ENCODE measurements at regions not wholly inside any gene's neighbourhood (a gene's known extent, or its start where the extent isn't known, plus 50 kb on each side); places are given as distances from the start of the nearest gene placed in this dataset.

GRCh38 chr3:59381282-59381681 lies 331.5 kb upstream of the CFAP20DC start:
- peak; percentile 22 for DNase-seq (ENCODE audit: low spot score)
- TF ChIP-seq, protein P1, sequence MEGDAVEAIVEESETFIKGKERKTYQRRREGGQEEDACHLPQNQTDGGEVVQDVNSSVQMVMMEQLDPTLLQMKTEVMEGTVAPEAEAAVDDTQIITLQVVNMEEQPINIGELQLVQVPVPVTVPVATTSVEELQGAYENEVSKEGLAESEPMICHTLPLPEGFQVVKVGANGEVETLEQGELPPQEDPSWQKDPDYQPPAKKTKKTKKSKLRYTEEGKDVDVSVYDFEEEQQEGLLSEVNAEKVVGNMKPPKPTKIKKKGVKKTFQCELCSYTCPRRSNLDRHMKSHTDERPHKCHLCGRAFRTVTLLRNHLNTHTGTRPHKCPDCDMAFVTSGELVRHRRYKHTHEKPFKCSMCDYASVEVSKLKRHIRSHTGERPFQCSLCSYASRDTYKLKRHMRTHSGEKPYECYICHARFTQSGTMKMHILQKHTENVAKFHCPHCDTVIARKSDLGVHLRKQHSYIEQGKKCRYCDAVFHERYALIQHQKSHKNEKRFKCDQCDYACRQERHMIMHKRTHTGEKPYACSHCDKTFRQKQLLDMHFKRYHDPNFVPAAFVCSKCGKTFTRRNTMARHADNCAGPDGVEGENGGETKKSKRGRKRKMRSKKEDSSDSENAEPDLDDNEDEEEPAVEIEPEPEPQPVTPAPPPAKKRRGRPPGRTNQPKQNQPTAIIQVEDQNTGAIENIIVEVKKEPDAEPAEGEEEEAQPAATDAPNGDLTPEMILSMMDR (IDR thresholded peaks at IDR 0.05; ENCODE audit: extremely low read depth, missing control alignments) = no peak

GRCh38 chr3:59380146-59380545 lies 330.3 kb upstream of the CFAP20DC start:
- TF ChIP-seq, protein P1 (IDR thresholded peaks at IDR 0.05; ENCODE audit: extremely low read depth, missing control alignments) = no peak
- DNase-seq (ENCODE audit: low spot score) = no peak

DNA sequence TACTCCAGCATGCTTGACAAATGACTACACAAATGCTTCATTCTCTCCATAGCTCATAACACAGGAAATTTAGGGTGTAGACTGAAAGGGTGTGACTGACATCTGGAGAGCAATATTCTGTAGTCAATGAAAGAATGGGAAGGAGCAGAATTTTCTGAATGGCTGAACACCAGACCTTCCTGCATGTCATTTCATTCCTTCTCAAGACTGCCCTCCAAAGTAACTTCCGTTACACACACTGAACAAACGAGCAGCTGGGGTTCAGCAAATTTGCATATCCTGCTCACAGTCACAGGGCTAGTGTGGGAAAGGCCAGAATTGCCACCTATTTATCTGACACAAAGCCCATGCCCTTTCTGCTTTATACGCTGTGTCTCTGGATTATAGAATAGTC lies 325.0 kb upstream of the CFAP20DC start:
- DNase-seq (ENCODE audit: low spot score) = peak; percentile 70
- TF ChIP-seq, protein P1 (IDR thresholded peaks at IDR 0.05; ENCODE audit: extremely low read depth, missing control alignments) = no peak

- DNase-seq (ENCODE audit: low spot score) = no peak
- TF ChIP-seq, protein P1 (IDR thresholded peaks at IDR 0.05; ENCODE audit: extremely low read depth, missing control alignments) = no peak
Observed at GRCh38 chr3:59374091-59374817, 324.4 kb upstream of the CFAP20DC start.

GRCh38 chr3:59372346-59372745 lies 322.5 kb upstream of the CFAP20DC start:
- TF ChIP-seq, protein P1 (IDR thresholded peaks at IDR 0.05; ENCODE audit: extremely low read depth, missing control alignments) = no peak
- no peak for DNase-seq (ENCODE audit: low spot score)

DNA sequence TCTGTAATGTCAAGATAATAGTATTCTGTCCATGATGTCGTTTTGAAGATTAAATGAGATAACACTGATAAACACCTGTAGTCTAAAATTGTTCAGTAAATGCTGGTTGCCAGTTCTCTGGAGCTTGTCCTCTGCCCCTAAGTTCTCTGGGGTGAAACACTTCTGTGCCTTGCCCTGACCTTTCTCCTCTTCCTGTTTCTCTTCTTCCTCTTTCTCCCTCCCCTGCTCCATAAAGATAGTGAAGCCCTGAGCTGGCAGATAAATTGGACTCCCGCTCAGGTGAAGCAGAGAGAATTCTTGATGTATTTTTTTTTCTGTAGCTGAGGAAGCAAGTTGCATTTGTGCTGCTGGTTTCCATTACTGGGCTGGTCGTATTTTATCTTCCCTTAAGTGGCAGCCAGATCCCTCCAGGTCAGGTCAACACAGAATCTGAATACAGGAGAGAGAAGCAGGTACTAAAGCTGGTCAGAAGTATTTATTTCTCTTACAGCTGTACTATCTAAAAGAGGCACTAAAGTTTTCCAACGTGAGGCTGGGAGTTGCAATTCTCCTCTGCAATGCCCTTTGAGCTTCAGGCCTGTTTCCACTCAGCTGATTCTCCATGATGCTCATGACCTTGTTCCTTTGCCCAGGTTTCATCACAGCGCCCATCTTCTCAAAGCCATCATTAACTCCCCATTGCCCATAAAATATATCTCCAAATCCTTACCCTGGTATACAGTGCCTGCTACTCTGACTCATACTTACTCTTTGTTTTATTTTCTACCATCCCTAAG lies 319.3 kb upstream of the CFAP20DC start:
- no peak for DNase-seq (ENCODE audit: low spot score)
- TF ChIP-seq, protein P1 (IDR thresholded peaks at IDR 0.05; ENCODE audit: extremely low read depth, missing control alignments) = no peak

DNA sequence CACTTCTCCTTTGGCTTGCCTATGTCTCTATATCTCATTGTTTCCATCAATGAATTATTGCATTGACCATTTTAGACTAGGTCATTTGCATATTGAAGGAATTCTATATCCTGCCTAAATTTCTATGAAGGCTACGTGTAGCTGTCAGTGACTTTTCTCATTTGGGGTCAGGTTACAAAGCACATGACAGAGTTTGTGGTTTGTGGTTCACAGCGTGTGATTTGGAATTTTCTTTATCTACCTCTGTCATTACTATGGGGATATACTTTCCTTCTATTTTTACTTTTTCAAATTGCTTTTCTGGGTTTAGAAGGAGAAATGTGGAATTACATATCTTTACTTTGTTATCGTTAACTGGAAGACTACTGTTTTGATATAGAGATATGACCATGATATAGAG lies 317.3 kb upstream of the CFAP20DC start:
- TF ChIP-seq, protein P1 (IDR thresholded peaks at IDR 0.05; ENCODE audit: extremely low read depth, missing control alignments) = no peak
- no peak for DNase-seq (ENCODE audit: low spot score)

Measured in GM20000 (cell line).